A673 (cell line): ENCODE measurements at regions not wholly inside any gene's neighbourhood (a gene's known extent, or its start where the extent isn't known, plus 50 kb on each side); places are given as distances from the start of the nearest gene placed in this dataset.

Experiments used
- BruUV-seq: library from RNA; stranded (reverse); fragments of 400-500 nt; replicated peaks from 2 replicates; lab custom pipeline; 2021; lab: Mats Ljungman, UMichigan
- CTCF ChIA-PET: fragments of 300-600 bp; sonication (Branson Sonifier 250); formaldehyde crosslinking; loops from one replicate; lab custom pipeline; 2022; ENCODE audit warnings: antibody characterized with exemption; lab: Charles Lee
- POLR2A ChIA-PET: fragments of 300-600 bp; sonication (Branson Sonifier 250); formaldehyde crosslinking; loops from one replicate; lab custom pipeline; 2022; ENCODE audit warnings: antibody characterized with exemption; ENCODE audit not compliant: low non-redundant PET; lab: Charles Lee
- DNase-seq: peaks from one replicate; pipeline ENCODE4 v3.0.0-alpha.2; 2015; ENCODE audit warnings: low spot score
- H3K27ac ChIP-seq: fragments of 200-600 bp; sonication (generic); 2 replicates; pipeline ENCODE4 v1.5.1; 2016; ENCODE audit warnings: mixed run types, low read depth, mild to moderate bottlenecking, mixed read lengths, antibody characterized with exemption, low read length; ENCODE audit not compliant: poor library complexity, severe bottlenecking
- H3K27me3 ChIP-seq: fragments of 200-600 bp; sonication (generic); replicated peaks from 2 replicates; pipeline ENCODE4 v1.6.1; 2017; ENCODE audit warnings: mixed run types, low read depth, mild to moderate bottlenecking, mixed read lengths, antibody characterized with exemption, low read length; ENCODE audit not compliant: insufficient read depth, poor library complexity
- H3K36me3 ChIP-seq: fragments of 200-600 bp; sonication (generic); 2 replicates; pipeline ENCODE4 v1.6.1; 2016; ENCODE audit warnings: mixed run types, mild to moderate bottlenecking, mixed read lengths, antibody characterized with exemption, low read length; ENCODE audit not compliant: insufficient read depth, poor library complexity, severe bottlenecking
- H3K4me1 ChIP-seq: fragments of 200-600 bp; sonication (generic); 2 replicates; pipeline ENCODE4 v1.6.1; 2017; ENCODE audit warnings: mixed run types, mild to moderate bottlenecking, mixed read lengths, antibody characterized with exemption, low read length; ENCODE audit not compliant: insufficient read depth, poor library complexity, severe bottlenecking
- H3K4me3 ChIP-seq: fragments of 200-600 bp; sonication (generic); 2 replicates; pipeline ENCODE4 v1.5.1; 2016; ENCODE audit warnings: low read depth, mixed run types, mild to moderate bottlenecking, mixed read lengths, low read length; ENCODE audit not compliant: poor library complexity, severe bottlenecking
- H3K9me3 ChIP-seq: fragments of 200-600 bp; sonication (generic); 2 replicates; pipeline ENCODE4 v1.6.1; 2016; ENCODE audit warnings: mixed run types, low read depth, mild to moderate bottlenecking, mixed read lengths, antibody characterized with exemption, low read length; ENCODE audit not compliant: poor library complexity, severe bottlenecking
- CTCF ChIP-seq: fragments of 300-800, 200-600 bp; sonication (generic); conservative IDR thresholded peaks from 2 replicates; pipeline ENCODE4 v1.5.1; 2017; ENCODE audit warnings: low read depth, mild to moderate bottlenecking, antibody characterized with exemption, low read length, moderate library complexity, mixed read lengths
- EZH2 ChIP-seq: fragments of 200-600 bp; sonication (generic); IDR thresholded peaks from 2 replicates; pipeline ENCODE4 v1.6.1; 2017; ENCODE audit warnings: borderline replicate concordance, low read depth, mild to moderate bottlenecking, mixed read lengths, antibody characterized with exemption, low read length; ENCODE audit not compliant: poor library complexity, severe bottlenecking
- intact Hi-C: fragments of 100-400 bp; cut with micrococcal nuclease; formaldehyde crosslinking; loops from one replicate; pipeline ENCODE4 v1.10.0; 2022; ENCODE audit not compliant: unreplicated experiment

DNA sequence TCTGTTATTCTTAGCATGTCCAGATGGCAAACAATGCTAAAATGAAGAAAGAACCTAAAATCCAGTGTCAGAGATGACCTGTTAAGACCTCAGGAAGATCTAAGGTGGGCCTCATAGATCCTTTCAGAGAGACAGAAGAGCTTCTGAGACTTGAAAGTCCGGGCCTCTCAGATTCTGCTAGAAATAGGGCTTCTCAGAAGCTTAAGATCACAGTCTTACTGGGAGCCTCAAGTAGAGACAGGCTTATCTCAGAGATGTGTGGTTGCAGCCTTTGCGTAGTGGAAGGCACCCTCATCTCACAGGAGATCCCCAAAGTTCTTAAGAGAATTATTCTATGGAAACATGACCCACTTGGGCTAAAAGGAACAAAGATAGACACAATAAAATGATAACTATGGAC lies 642.8 kb downstream of the TNS3 start:
- no peaks in the 10 kb centered on the region for H3K36me3 ChIP-seq
- H3K4me3 ChIP-seq: no peak overlapping the region
- ChIA-PET POLR2A (no interaction called here), CTCF (no interaction called here)
- TF ChIP-seq EZH2 (no peak), CTCF (no peak)
- DNase-seq: no peak
- BruUV-seq: no TSS peak
- no peaks in the 10 kb centered on the region for H3K4me1 ChIP-seq
- intact Hi-C loops: no loop called here
- H3K27me3 ChIP-seq: no peaks in the 10 kb centered on the region
- no peaks in the 10 kb centered on the region for H3K9me3 ChIP-seq
- no peak overlapping the region for H3K27ac ChIP-seq

DNA sequence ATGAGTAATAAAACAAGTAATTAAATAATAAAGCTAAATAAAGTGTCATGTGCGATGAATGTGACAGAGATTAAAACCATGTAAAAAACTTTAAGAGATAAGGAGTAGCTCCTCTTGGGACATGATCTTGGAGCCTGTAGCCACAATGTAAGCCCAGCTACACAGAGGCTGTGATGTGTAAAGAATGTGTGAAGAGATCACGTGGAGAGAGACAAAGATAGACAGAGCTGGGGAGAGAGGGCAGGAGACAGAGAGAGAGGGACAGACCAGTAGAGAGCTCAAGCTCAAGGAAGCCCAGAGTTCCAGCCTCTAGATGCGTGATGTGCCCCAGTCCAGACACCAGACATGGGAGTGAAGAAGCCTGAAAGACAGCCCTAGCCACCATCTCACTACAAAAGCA lies 644.1 kb downstream of the TNS3 start:
- ChIA-PET CTCF (no interaction called here), POLR2A (no interaction called here)
- DNase-seq: no peak
- Histone ChIP-seq H3K4me1 (peaks cover 10% of the 10 kb centered on the region), H3K9me3 (no peaks in the 10 kb centered on the region), H3K27me3 (no peaks in the 10 kb centered on the region), H3K4me3 (no peak overlapping the region), H3K36me3 (no peaks in the 10 kb centered on the region), H3K27ac (no peak overlapping the region)
- intact Hi-C loops: no loop called here
- no TSS peak for BruUV-seq
- TF ChIP-seq EZH2: no peak
- TF ChIP-seq CTCF: no peak

GRCh38 chr7:46934198-46934825 lies 647.6 kb downstream of the TNS3 start:
- POLR2A ChIA-PET: no interaction called here

More at GRCh38 chr7:46934198-46934825, 647.6 kb downstream of the TNS3 start:
- Histone ChIP-seq H3K27me3 (no peaks in the 10 kb centered on the region), H3K4me3 (no peak overlapping the region), H3K9me3 (no peaks in the 10 kb centered on the region), H3K27ac (no peak overlapping the region), H3K36me3 (no peaks in the 10 kb centered on the region), H3K4me1 (peaks cover 19% of the 10 kb centered on the region)
- intact Hi-C loops: no loop called here
- CTCF ChIA-PET: no interaction called here
- BruUV-seq: no TSS peak
- DNase-seq: peak; percentile 9
- TF ChIP-seq EZH2 (no peak), CTCF (no peak)
